Stimulated activated CD8-positive, alpha-beta memory T cell treated with anti-CD3 and anti-CD28 coated beads, Interleukin-7, amount 100 ng/mL, for 1 hour (primary cell): ENCODE measurements at regions not wholly inside any gene's neighbourhood (a gene's known extent, or its start where the extent isn't known, plus 50 kb on each side); places are given as distances from the start of the nearest gene placed in this dataset.

Source experiments
- DNase-seq, 2 donors: peaks; one replicate each; pipeline ENCODE4 v3.0.0-alpha.2; 2020; ENCODE audit warnings: low read depth in 2 of 2

GRCh38 chr4:19722404-19722803, 529.3 kb upstream of the SLIT2 start:
- no peak for DNase-seq

- no peak for DNase-seq
Measured at GRCh38 chr4:19721587-19721986, 530.1 kb upstream of the SLIT2 start.

DNA sequence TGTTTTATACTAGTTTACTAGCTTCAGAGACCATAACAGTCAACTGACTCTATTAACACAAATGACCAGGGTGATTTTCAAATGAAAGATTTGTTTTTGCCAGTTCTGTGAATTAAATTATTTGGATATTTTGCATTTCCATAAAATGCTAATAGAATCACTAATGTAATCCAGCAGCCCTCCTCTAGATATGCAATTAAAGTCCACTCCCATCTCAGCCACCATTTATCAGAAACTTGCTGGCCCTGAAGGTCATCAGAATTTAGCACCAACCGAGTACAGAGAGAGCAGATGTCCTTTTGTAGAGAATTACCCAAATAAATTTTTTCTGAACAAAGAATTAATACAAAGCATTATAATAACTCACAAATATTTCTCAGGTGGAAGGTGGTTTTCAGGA, 531.1 kb upstream of the SLIT2 start:
- no peak for DNase-seq

DNA sequence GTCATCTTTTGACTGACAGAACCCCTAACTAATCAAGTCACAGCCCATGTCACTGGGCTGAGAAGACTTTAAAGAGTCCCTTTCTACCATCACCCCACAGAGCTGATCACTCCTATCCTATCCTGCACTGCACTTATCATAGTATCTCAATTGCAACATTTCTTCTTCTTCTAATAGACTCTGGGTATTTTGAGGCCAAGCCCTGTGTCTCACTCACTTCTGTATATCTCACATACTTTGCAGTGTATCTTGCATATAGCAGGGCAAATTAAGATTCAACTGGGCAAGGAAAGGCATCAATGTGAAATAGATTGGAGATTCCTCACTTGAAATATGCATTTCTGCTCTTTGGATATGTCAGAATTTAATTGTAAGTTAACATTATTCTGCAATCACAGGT, 531.5 kb upstream of the SLIT2 start:
- no peak for DNase-seq

DNA sequence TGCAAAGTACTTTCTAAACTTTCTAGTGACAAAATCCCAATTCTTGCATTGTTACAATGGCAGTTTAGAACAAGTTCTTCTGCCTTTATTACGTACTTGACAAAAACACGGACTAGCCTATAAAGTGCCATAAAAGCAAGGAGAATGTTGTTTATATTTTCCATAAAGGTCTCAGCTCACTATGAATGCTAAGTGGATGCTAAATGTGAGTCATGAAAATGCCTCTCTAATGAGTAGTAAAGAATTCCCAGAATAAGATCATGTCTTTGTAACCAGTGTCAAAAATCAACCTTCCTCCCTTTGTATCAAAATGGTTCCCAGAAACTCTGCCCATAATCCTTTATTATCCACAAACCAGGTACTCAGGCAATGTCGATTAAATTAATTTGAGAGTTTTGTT, 539.8 kb upstream of the SLIT2 start:
- no peak for DNase-seq

DNA sequence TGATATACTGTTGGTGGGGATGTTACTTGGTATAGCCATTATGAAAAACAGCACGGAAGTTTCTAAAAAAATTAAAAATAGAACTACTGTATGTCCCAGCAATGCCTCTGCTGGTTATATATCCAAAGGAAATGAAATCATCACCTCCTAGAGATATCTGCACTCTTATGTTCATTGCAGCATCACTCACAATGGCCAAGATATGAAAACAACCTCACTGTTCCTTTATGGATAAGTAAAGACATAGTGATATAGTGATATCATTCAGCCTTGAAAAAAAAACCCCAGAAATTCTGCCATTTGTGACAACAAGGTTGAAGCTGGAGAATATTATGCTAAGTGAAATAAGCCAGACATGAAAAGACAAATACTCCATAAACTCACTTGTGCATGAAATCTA, 543.8 kb upstream of the SLIT2 start:
- no peak for DNase-seq

DNA sequence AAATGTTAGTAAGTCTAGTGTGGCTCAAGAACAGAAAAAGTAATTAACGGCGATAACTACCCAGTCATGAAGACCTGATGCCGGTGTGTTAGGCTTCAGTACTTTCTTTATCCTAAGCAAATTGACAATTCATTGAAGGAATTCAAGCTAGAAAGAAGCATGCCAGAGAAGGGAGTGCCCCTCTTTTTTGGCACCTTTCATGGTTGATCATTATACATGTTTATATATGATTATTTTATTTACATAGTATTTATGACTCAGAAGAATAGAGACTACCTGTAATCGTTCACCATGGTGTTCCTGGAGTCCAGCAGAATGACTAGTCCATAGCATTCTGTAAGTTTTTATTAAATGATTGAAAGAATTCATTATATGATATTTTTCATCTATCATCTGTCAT, 548.3 kb upstream of the SLIT2 start:
- DNase-seq = no peak

DNA sequence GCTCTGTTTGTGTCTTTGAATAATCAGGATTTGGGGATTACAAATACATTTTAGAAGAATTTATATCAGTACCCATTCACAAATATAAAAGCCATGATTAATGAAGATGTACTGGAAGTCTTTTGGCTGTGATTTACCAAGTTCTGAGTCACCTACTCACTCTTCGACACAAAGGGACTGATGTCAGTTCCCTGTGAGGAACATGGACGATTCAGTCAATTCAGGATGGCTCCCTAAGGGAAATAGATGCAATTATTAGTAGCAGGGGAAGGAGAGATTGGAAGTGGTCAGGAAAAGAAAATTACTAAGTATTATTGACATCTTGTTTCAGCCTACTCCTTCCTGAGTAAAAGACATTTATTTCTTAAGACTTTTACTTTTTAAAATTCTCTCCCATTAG, 550.7 kb upstream of the SLIT2 start:
- DNase-seq = no peak

GRCh38 chr4:19698961-19699360, 552.7 kb upstream of the SLIT2 start:
- no peak for DNase-seq

DNA sequence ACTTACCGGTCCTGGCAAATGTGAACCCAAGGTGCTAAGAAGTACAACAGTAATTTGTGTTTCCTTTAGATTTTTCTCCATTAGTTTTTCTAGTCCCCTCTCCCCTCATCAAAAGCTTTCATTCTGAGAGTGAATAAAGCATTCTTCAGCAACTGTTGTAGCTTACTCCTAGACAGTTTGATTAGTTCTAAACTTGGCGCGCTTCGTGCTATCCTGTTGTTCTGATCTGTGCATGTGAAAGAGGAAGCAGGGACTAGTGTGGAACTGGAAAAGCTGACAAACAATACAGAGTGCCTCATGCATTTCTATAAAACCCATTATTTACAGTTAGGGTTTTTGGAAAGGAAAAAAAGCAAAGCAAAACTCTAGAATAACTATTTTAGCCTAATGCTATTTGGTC, 556.9 kb upstream of the SLIT2 start:
- DNase-seq = no peak

GRCh38 chr4:19693936-19694570, 557.7 kb upstream of the SLIT2 start:
- no peak for DNase-seq

DNA sequence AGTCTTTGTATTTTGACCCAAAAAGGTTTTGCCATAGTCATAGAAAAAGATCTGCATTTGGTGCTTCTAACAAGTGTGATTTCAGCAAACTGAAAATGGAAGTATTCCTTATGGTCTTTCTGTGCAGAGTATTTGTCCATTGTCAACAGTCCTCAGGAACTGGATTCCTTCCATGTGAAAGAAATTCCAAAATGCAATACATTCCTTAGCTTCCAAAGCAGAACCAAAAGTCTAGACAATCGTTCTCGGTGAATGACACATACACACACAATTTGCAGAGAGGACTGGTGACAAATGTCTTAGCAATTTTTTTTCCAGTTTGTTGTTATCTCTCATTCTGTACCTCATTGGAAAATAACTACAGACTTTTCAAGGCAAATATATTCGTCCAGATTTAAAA, 562.2 kb upstream of the SLIT2 start:
- no peak for DNase-seq

DNA sequence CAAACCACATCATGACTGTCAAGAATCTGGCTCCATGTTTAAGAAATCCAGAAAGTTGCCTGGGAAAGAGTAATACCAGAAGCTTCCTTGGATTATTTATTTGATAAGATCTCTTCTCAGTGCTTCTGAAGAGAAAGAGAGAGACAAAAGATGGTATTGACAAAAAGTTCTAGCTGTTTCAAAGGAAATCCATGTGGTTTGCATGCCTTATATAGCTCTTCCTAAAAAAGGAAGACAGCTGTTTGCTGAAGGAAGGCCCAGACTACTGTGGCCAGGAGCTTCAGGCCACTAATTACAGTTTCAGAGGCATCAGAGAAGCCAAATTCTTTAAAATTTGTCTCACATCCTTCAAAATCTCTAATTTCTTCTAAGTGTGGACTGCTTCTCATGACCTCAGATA, 565.2 kb upstream of the SLIT2 start:
- DNase-seq = no peak

DNA sequence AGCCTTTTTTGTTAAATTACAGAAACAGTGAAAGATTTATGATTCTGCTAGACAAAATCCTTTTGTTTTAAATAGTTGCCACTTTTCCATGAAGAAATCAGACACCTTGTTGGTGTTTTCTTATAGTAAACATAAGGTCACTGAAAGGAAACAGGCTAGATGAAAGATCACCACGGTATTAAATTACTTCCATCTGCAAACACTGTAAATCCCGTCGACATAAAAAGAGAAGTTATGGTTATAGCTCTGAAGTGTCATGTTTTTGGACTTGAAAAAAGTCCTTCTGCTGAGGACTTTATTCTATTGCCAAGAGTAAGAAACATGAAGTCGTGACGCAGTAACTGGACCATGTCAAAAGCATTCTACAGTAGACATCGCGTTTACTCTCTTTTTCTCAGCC, 567.6 kb upstream of the SLIT2 start:
- DNase-seq = no peak

- DNase-seq = no peak
Measured at GRCh38 chr4:19683426-19683825, 568.3 kb upstream of the SLIT2 start.

DNA sequence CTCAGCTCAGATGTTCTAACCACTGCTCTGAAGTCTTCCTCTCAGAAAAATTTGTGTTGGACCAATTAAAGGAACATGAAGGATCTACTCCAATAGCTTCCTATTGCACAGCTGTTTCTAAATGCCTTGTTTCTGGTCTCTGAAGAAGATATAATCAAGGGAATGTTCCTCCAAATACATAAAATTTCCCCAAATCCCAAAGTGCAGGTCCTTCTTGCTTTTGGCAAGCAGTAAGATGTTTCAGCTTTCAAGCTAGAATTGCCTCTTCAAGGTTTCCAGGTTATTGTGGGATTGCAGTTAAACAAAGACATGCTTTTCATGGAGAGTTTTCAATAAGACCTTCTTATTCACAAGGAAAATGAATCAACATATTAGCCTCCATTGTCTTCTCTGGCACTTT, 574.5 kb upstream of the SLIT2 start:
- DNase-seq = no peak

- no peak for DNase-seq
Measured at GRCh38 chr4:19675172-19675811, 576.4 kb upstream of the SLIT2 start.

GRCh38 chr4:19659101-19659500, 592.6 kb upstream of the SLIT2 start:
- DNase-seq = no peak

GRCh38 chr4:19657856-19658255, 593.8 kb upstream of the SLIT2 start:
- DNase-seq = no peak

DNA sequence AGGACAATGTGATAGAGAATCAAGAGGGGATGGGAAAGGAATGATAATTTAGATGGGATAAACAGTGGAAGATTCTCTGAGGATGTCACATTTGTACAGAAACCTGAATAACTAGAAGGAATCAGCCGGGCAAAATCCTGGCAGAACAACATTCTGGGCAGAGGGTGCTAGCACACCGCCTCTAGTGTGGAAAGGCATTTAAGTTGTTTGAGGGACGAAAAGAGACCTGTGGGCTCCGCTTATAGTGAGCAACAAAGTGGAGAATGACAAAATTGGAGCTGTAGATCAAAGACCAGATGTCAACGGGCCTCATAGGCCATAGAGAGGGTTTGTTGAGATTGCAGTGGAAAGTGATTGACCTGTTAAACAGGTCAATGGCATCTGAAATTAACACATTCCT, 596.0 kb upstream of the SLIT2 start:
- DNase-seq = no peak

- DNase-seq = no peak
Measured at GRCh38 chr4:19650903-19651864, 600.5 kb upstream of the SLIT2 start.

- DNase-seq = no peak
Measured at GRCh38 chr4:19645589-19645988, 606.1 kb upstream of the SLIT2 start.

DNA sequence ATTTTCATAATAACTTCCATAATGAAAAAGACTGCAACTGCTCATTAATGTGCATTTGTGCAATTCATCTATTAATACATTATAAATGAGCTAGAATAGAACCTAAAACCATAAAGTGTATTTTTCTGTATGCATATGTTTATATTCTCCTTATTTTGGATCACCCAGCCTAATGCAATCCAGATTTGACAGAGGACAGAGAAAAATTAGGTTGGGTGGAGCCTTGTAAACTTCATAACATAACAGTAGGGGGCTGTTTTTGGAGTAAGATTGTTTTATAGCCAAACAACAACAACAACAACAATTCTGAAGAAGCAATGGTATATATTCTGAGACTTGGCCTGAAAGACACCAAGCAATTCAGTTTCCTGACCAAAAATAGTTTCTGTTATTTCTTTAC, 615.3 kb upstream of the SLIT2 start:
- no peak for DNase-seq
